NCI-H2227 treated with DMSO at 0.1 percent for 48 hours (cell line): ENCODE measurements at regions not wholly inside any gene's neighbourhood (a gene's known extent, or its start where the extent isn't known, plus 50 kb on each side); places are given as distances from the start of the nearest gene placed in this dataset.
"Not testable (repeated sequence)": the region's sequence is repeated elsewhere in the genome, so short reads cannot be mapped to it uniquely, and the experiment has no call there.

Source experiments
- DNase-seq: peaks from one replicate; lab custom pipeline; 2025; lab: John Stamatoyannopoulos, UW

DNA sequence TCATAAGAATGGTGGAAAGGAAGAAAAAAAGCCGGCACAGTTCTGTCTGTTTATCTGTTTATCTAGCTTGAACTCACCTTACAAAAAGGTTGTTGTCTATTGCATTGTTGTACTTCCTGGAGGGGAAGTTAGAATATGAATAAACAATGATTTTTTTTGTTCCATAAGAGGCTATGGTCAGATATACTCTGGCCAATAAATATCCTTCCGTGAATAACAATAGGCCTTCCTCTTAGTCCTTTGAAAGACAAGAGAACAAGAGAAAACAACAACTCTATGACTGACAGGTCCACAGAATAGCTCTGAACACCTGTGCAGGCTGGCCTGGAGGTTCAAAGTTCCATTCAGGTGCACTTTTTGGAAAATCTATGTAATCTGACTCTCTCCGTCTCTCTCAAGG is 192.8 kb upstream of the KRR1 start:
- no peak for DNase-seq

- DNase-seq = no peak
Observed at GRCh38 chr12:75703131-75703530, 191.7 kb upstream of the KRR1 start.

DNA sequence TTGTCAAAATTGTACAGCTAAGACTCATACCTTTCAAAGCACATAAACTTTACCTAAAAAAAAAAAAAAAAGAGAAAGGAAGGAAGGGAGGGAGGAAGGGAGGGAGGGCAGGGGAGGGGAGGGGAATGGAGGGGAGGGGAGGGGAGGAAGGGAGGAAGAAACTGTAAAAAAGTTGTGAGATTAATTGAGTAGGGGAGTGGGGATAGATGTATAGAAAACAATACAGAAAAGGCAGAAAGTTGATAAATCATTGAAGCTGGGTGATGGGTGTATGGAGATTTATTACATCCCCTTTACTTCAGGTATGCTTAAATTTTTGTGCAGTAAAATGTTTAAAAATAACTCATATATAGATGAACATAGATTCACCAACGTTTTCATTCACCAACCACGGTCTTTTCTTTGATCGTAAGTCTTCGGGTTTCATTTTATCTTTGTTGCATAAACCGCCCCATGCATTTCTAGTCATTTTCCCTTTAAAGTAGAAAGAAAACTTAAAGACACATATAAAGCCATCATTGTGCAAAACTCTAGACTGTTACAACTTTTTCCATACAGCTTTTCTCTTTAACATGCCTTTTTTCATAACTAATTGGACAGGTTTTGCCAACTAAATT is 191.2 kb upstream of the KRR1 start:
- DNase-seq = no peak

DNA sequence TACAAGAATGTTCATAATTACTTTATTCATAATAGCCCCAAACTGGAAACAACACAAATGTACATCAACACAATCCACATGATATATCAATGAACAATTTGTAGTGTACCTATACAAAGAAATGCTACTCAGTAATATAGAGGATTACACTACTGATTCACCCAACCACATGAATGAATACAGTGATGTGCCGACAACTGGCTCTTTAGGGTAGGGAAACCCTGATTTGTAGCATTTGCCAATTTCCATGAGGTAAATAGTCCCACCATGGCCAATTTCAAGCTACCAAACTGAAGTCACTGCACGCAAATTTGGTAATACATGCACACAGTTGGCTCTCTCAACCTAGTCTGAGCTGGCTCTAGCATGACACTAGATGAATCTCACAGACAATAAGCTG is 190.4 kb upstream of the KRR1 start:
- no peak for DNase-seq

DNA sequence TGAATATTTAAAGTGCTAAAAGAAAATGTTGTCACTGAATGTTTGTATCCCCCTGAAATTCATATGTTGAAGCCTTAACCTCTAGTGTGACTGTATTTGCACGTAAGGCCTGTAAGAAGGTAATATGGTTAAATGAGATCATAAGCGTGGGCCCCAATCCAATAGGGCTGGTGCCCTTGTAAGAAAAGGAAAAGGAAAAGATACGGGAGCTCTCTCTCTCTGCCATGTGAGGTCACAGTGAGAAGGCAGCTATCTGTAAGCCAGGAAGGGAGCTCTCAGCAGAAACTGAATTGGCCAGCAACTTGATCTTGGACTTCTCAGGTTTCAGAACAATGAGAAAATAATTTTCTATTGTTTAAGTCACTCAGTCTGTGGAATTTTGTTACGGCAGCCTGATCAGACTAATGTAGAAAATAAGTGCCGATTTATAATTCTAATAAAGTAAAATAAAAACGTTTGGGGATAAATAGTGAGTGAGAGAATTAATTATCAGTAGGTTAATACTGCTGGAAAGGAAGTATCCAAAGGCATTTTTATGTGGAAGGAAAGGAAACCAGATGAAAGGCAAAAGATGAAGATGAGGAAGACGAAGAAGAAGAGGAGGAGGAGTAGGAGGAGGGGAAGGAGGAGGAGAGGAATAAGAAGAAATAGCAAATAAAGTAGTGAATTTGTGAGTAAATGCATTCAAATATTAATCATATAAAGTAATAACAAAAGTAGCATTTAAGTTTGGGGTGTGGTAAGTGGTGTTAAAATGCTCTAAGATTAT is 188.5 kb upstream of the KRR1 start:
- DNase-seq = no peak

GRCh38 chr12:75699251-75699650 is 187.8 kb upstream of the KRR1 start:
- DNase-seq = no peak

- no peak for DNase-seq
Observed at GRCh38 chr12:75698052-75698451, 186.6 kb upstream of the KRR1 start.

DNA sequence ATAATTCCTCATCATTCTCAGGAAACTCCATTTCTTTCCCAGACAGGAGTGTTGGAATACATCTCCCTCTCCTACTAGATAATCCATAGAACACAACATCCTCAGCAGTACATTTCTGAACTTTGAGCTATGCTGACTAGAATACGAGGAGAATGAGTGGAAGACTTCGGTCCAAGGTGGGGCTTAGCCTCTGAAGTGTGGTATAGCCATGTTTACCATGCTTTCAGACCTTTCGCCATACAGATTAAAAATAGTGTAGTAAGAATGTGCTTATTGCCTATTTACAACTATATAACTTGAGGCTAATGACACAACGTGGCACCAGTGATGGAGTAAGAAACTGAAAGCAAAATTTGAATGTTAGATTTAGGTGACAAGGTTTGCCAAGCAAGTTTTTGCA is 184.5 kb upstream of the KRR1 start:
- DNase-seq = no peak

DNA sequence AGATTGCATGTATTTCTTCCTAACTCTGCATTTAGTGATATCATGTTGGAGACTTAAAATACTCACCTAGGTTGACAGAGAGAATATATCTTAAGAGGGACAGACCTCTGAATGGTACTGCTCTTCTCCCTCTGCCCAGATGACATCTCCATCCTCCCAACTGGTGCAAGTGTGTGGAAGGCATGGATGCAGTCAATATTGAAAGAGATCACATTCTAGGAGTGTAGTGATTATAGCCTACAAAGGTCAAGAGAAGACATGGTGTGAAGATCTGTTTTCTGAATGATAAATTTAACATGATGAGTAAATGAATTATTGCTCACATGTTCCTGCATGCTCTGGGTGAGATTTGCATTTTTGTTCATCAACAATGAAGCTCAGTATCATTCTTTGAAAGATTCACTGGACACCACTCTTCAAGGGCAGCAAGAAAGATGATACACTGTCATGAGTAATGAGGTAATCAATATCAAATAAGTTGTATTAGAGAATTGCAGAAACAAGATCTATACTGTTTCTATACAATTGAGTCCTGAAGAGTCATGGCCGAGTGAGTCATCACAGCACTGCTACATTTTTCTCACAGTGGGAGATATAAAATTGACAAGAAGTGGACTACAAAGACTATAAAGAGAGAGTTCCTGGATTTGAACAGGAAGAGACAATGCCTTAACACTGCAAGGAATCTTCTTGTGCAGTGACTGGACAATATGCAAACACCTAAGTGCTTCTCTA is 183.3 kb upstream of the KRR1 start:
- DNase-seq = no peak

- no peak for DNase-seq
Observed at GRCh38 chr12:75692876-75693275, 181.5 kb upstream of the KRR1 start.

- DNase-seq = no peak
Observed at GRCh38 chr12:75690296-75690955, 179.0 kb upstream of the KRR1 start.

GRCh38 chr12:75686233-75686632 is 174.8 kb upstream of the KRR1 start:
- DNase-seq = not testable (repeated sequence)

GRCh38 chr12:75685617-75686225 is 174.3 kb upstream of the KRR1 start:
- DNase-seq = no peak

- no peak for DNase-seq
Observed at GRCh38 chr12:75684678-75685616, 173.5 kb upstream of the KRR1 start.

DNA sequence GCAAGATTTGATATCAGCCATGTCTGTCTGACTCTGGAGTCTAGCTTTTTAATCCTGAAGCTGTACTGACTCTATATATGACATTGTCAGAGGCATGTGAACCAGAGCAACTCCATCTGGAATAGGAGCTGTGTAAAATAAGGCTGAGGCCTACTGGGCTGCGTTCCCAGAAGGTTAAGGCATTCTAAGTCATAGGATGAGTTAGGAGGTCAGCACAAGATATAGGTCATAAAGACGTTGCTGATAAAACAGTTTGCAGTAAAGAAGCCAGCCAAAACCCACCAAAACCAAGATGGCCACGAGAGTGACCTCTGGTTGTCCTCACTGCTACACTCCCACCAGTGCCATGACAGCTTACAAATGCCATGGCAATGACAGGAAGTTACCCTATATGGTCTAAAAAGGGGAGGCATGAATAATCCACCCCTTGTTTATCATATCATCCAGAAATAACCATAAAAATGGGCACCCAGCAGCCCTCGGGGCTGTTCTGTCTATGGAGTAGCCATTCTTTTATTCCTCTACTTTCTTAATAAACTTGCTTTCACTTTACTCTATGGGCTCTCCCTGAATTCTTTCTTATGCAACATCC is 172.7 kb upstream of the KRR1 start:
- DNase-seq = not testable (repeated sequence)

- no peak for DNase-seq
Observed at GRCh38 chr12:75683220-75683619, 171.8 kb upstream of the KRR1 start.

- DNase-seq = no peak
Observed at GRCh38 chr12:75677522-75677921, 166.1 kb upstream of the KRR1 start.

GRCh38 chr12:75674393-75674792 is 163.0 kb upstream of the KRR1 start:
- DNase-seq = no peak

DNA sequence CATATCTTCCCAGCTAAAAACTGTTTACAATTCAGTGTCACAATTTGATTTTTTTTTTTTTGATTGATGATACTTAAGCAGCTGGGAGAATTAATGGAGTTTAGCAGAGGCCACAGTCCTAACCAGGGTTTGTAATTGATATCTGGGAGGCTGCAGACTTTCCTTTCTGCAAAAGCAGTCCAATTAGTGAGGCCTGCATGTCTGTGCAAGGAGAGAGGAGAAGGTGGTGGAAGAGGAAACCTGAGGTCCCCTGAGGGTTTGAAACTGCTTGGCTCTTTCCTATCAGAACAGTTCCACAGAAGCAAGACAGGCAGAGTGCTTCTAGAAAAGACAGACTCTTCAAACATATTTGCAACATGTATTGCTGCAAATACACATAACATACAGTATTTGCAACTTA is 160.8 kb upstream of the KRR1 start:
- no peak for DNase-seq

- DNase-seq = no peak
Observed at GRCh38 chr12:75670216-75670615, 158.8 kb upstream of the KRR1 start.

DNA sequence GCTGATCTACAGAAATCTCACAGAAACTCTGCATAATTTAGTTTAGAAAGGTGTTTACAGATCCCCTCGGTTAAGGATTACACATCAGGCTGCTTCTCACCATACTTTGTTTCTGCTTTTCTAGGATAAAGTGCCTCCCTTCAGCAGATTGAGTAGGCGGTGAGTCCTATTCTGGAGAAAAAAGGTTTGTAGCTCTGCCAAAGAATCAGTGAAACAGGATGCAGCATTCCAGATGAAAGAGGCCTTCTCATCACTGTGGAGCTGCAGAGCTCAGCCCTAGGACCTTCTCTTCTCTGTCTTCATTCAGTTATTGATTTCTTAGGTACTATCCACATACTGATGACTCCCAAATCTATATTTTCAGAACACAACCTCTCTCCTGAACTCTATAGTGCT is 155.5 kb upstream of the KRR1 start:
- DNase-seq = no peak
